ENCODE measurements at regions not wholly inside any gene's neighbourhood (a gene's known extent, or its start where the extent isn't known, plus 50 kb on each side); places are given as distances from the start of the nearest gene placed in this dataset.

DNA sequence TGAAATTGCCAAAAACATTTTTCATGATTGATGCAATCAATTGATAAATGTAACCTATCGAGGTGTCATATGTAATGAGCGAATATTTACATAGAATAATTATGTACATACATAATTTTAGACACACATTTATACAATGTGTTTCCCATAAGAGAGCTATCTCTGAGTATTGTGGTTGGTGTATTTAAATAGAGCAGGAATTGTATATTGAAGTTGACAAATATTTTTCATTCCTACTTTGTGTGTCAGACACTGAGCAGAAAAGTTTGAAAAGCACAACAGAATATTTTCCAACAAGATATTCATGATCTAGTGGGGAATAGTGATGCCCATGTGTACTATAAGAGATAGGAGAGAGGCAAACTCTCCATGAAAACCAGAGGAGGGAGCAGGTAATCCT, 295.2 kb downstream of the ANKRD50 start:
- CTCF ChIA-PET = no interaction called here
- no peaks in the 10 kb centered on the region for H3K36me3 ChIP-seq (replicated peaks in 1 of 2; ENCODE audit: control extremely low read depth in 1 of 2, control insufficient read depth in 1 of 2, extremely low read depth in 1 of 2, insufficient read depth in 2 of 2, low read length in 1 of 2)
- no peak for TF ChIP-seq EZH2 (IDR thresholded peaks at IDR 0.05; ENCODE audit: borderline replicate concordance, insufficient read depth, low read depth, low read length, poor library complexity, severe bottlenecking)
- TF ChIP-seq, protein P1, sequence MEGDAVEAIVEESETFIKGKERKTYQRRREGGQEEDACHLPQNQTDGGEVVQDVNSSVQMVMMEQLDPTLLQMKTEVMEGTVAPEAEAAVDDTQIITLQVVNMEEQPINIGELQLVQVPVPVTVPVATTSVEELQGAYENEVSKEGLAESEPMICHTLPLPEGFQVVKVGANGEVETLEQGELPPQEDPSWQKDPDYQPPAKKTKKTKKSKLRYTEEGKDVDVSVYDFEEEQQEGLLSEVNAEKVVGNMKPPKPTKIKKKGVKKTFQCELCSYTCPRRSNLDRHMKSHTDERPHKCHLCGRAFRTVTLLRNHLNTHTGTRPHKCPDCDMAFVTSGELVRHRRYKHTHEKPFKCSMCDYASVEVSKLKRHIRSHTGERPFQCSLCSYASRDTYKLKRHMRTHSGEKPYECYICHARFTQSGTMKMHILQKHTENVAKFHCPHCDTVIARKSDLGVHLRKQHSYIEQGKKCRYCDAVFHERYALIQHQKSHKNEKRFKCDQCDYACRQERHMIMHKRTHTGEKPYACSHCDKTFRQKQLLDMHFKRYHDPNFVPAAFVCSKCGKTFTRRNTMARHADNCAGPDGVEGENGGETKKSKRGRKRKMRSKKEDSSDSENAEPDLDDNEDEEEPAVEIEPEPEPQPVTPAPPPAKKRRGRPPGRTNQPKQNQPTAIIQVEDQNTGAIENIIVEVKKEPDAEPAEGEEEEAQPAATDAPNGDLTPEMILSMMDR (IDR thresholded peaks at IDR 0.05) = no peak
- Mint-ChIP-seq H3K27me3 (no peaks in the 10 kb centered on the region), H3K4me1 (no peaks in the 10 kb centered on the region), H3K4me3 (no peak overlapping the region), H3K27ac (no peak overlapping the region), H3K9me3 (ENCODE audit: insufficient read depth) (no peaks in the 10 kb centered on the region)
- H3K9me3 ChIP-seq (ENCODE audit: control extremely low read depth in 1 of 3, control insufficient read depth in 2 of 3, insufficient read depth in 1 of 3, low read length in 2 of 3) = no peaks in the 10 kb centered on the region
- H4K20me1 ChIP-seq (ENCODE audit: control insufficient read depth, insufficient read depth, low read length, poor library complexity, severe bottlenecking) = no peaks in the 10 kb centered on the region
- no peaks in the 10 kb centered on the region for H3K27me3 ChIP-seq (replicated peaks in 1 of 4; ENCODE audit: control extremely low read depth in 1 of 4, control insufficient read depth in 3 of 4, insufficient read depth in 4 of 4, low read length in 3 of 4)
- DNase-seq (no peak), ATAC-seq (ENCODE audit: low read depth) (no peak)
- no peak overlapping the region for H2AFZ ChIP-seq (ENCODE audit: insufficient read depth, low read depth, low read length, poor library complexity, severe bottlenecking)
- no peak overlapping the region for H3K9ac ChIP-seq (ENCODE audit: low read length)
- POLR2A ChIA-PET = no interaction called here
- no CpG with 5 or more reads among the region's 2 CpGs for WGBS (ENCODE audit: insufficient coverage)
- H3K79me2 ChIP-seq (ENCODE audit: control insufficient read depth, insufficient read depth, low read length) = no peaks in the 10 kb centered on the region
- H3K4me1 ChIP-seq (ENCODE audit: control insufficient read depth in 2 of 2, insufficient read depth in 2 of 2, low read length in 2 of 2) = no peaks in the 10 kb centered on the region
- intact Hi-C loops (cut with micrococcal nuclease) = no loop called here
- H3K4me3 ChIP-seq (ENCODE audit: control extremely low read depth in 1 of 5, extremely low read depth in 1 of 5, insufficient read depth in 1 of 5, low read depth in 2 of 5, low read length in 4 of 5) = no peak overlapping the region
- no peak overlapping the region for H3K27ac ChIP-seq (ENCODE audit: low read length in 2 of 2)
- no peak overlapping the region for H3K4me2 ChIP-seq (replicated peaks; ENCODE audit: low read depth, low read length, poor library complexity, severe bottlenecking)

DNA sequence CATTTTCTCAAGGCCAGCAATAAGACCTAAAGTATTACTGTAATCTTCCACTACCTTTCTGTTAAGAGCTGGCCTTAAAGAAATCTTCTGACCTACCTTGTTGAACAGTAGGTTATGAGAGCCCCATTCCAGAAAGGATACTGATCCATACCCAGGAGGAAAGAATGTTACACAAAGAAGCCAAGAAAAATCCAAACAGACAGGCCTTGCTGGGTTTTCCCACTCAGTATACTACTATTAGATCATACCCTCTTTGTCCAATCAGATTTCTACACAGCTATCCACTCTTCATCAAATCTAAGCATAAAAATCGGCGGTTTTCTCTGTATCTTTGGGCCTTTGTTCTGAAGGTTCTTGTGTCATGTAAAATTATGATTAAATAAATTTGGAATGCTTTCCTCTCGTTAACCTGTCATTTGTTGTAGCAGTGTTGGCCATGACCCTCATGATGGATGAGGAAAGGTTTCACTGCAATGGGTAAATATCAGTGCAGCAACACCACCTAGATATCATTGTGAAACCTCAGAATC, 292.3 kb downstream of the ANKRD50 start:
- Histone ChIP-seq H4K20me1 (ENCODE audit: control insufficient read depth, insufficient read depth, low read length, poor library complexity, severe bottlenecking) (no peaks in the 10 kb centered on the region), H3K9ac (ENCODE audit: low read length) (no peak overlapping the region), H3K36me3 (replicated peaks in 1 of 2; ENCODE audit: control extremely low read depth in 1 of 2, control insufficient read depth in 1 of 2, extremely low read depth in 1 of 2, insufficient read depth in 2 of 2, low read length in 1 of 2) (no peaks in the 10 kb centered on the region), H3K4me1 (ENCODE audit: control insufficient read depth in 2 of 2, insufficient read depth in 2 of 2, low read length in 2 of 2) (no peaks in the 10 kb centered on the region), H3K9me3 (ENCODE audit: control extremely low read depth in 1 of 3, control insufficient read depth in 2 of 3, insufficient read depth in 1 of 3, low read length in 2 of 3) (no peaks in the 10 kb centered on the region), H3K4me3 (ENCODE audit: control extremely low read depth in 1 of 5, extremely low read depth in 1 of 5, insufficient read depth in 1 of 5, low read depth in 2 of 5, low read length in 4 of 5) (no peak overlapping the region), H3K27me3 (replicated peaks in 1 of 4; ENCODE audit: control extremely low read depth in 1 of 4, control insufficient read depth in 3 of 4, insufficient read depth in 4 of 4, low read length in 3 of 4) (no peaks in the 10 kb centered on the region), H3K79me2 (ENCODE audit: control insufficient read depth, insufficient read depth, low read length) (no peaks in the 10 kb centered on the region), H3K4me2 (replicated peaks; ENCODE audit: low read depth, low read length, poor library complexity, severe bottlenecking) (no peak overlapping the region), H2AFZ (ENCODE audit: insufficient read depth, low read depth, low read length, poor library complexity, severe bottlenecking) (no peak overlapping the region), H3K27ac (ENCODE audit: low read length in 2 of 2) (no peak overlapping the region)
- ATAC-seq (ENCODE audit: low read depth) (no peak), DNase-seq (no peak)
- H3K4me3 Mint-ChIP-seq = no peak overlapping the region
- POLR2A ChIA-PET = no interaction called here
- no peaks in the 10 kb centered on the region for H3K9me3 Mint-ChIP-seq (ENCODE audit: insufficient read depth)
- H3K4me1 Mint-ChIP-seq = no peaks in the 10 kb centered on the region
- H3K27ac Mint-ChIP-seq = no peak overlapping the region
- no CpG with 5 or more reads among the region's 3 CpGs for WGBS (ENCODE audit: insufficient coverage)
- intact Hi-C loops (cut with micrococcal nuclease) = no loop called here
- no peak for TF ChIP-seq EZH2 (IDR thresholded peaks at IDR 0.05; ENCODE audit: borderline replicate concordance, insufficient read depth, low read depth, low read length, poor library complexity, severe bottlenecking)
- TF ChIP-seq, protein P1 (IDR thresholded peaks at IDR 0.05) = no peak
- no peaks in the 10 kb centered on the region for H3K27me3 Mint-ChIP-seq
- CTCF ChIA-PET = no interaction called here

Measured in B cell (primary cell).